HEK293 (cell line): ENCODE measurements at regions not wholly inside any gene's neighbourhood (a gene's known extent, or its start where the extent isn't known, plus 50 kb on each side); places are given as distances from the start of the nearest gene placed in this dataset.

ENCODE experiments used
- CTCF ChIA-PET: fragments of 350-600 bp; formaldehyde crosslinking; extraction: SDS; loops from one replicate; lab custom pipeline; 2021; ENCODE audit warnings: antibody characterized with exemption; lab: Yijun Ruan, JAX
- POLR2A ChIA-PET: fragments of 300-600 bp; formaldehyde crosslinking; extraction: SDS; loops from one replicate; lab custom pipeline; 2020; ENCODE audit warnings: antibody characterized with exemption, inconsistent platforms; lab: Yijun Ruan, JAX
- H3K27ac ChIP-seq: fragments of 200-500 bp; sonication (Bioruptor generic); 2 replicates; pipeline ENCODE4 v1.5.1; 2014; ENCODE audit warnings: low read depth, low read length, control low read depth, inconsistent platforms; ENCODE audit errors: extremely low read depth
- H3K36me3 ChIP-seq, 2 experiments: fragments of 200-500 bp in 1 of 2; sonication (Bioruptor generic) in 1 of 2; 1 replicate in 1 of 2; 2 replicates in 1 of 2; pipeline ENCODE4 v1.5.1; 2014 to 2017; ENCODE audit warnings: inconsistent platforms in 2 of 2, low read length in 2 of 2; ENCODE audit not compliant: control insufficient read depth in 2 of 2, insufficient read depth in 1 of 2
- H3K4me1 ChIP-seq: fragments of 200-500 bp; sonication (Bioruptor generic); 2 replicates; pipeline ENCODE4 v1.5.1; 2014; ENCODE audit warnings: mild to moderate bottlenecking, low read length, inconsistent platforms; ENCODE audit not compliant: control insufficient read depth, insufficient read depth
- H3K4me3 ChIP-seq: 2 replicates; pipeline ENCODE4 v1.5.1; 2011; ENCODE audit warnings: low read depth, mild to moderate bottlenecking, control low read depth, low read length, moderate library complexity
- H3K9me3 ChIP-seq: fragments of 200-500 bp; sonication (Bioruptor generic); 2 replicates; pipeline ENCODE4 v1.5.1; 2014; ENCODE audit warnings: low read depth, low read length, inconsistent platforms; ENCODE audit not compliant: control insufficient read depth, insufficient read depth
- GLI4 ChIP-seq: fragments of 450-650 bp; formaldehyde crosslinking; IDR thresholded peaks from 2 replicates; pipeline ENCODE4 v1.5.1; 2016; ENCODE audit warnings: missing biosample characterization, missing genetic modification characterization
- INSM2 ChIP-seq: fragments of 450-650 bp; formaldehyde crosslinking; IDR thresholded peaks from 2 replicates; pipeline ENCODE4 v1.5.1; 2016; ENCODE audit warnings: missing biosample characterization, missing genetic modification characterization
- MEIS1 ChIP-seq: sonication (generic); formaldehyde crosslinking; IDR thresholded peaks from 2 replicates; pipeline ENCODE4 v1.8.1; 2022; ENCODE audit warnings: missing genetic modification reagents, mild to moderate bottlenecking, borderline replicate concordance
- SCRT2 ChIP-seq: fragments of 450-650 bp; formaldehyde crosslinking; IDR thresholded peaks from 2 replicates; pipeline ENCODE4 v1.5.1; 2016; ENCODE audit warnings: missing biosample characterization, missing genetic modification characterization
- ZIC2 ChIP-seq: fragments of 450-650 bp; formaldehyde crosslinking; IDR thresholded peaks from 2 replicates; pipeline ENCODE4 v1.5.1; 2016; ENCODE audit warnings: missing biosample characterization, missing genetic modification characterization
- ZNF10 ChIP-seq: fragments of 450-650 bp; formaldehyde crosslinking; IDR thresholded peaks from 2 replicates; pipeline ENCODE4 v1.5.1; 2017; ENCODE audit warnings: missing biosample characterization, missing genetic modification characterization
- ZNF121 ChIP-seq: fragments of 450-650 bp; formaldehyde crosslinking; IDR thresholded peaks from 2 replicates; pipeline ENCODE4 v1.5.1; 2016; ENCODE audit warnings: missing biosample characterization, missing genetic modification characterization
- ZNF221 ChIP-seq: fragments of 450-650 bp; formaldehyde crosslinking; IDR thresholded peaks from 2 replicates; pipeline ENCODE4 v1.5.1; 2017; ENCODE audit warnings: missing biosample characterization, missing genetic modification characterization, borderline replicate concordance
- ZNF366 ChIP-seq: fragments of 450-650 bp; formaldehyde crosslinking; conservative IDR thresholded peaks from 2 replicates; pipeline ENCODE4 v1.5.1; 2016; ENCODE audit warnings: missing biosample characterization, missing genetic modification characterization
- ZNF37A ChIP-seq: fragments of 450-650 bp; IDR thresholded peaks from 2 replicates; pipeline ENCODE4 v1.5.1; 2018; ENCODE audit warnings: missing biosample characterization, missing genetic modification characterization
- ZNF48 ChIP-seq: fragments of 450-650 bp; formaldehyde crosslinking; IDR thresholded peaks from 2 replicates; pipeline ENCODE4 v1.5.1; 2016; ENCODE audit warnings: missing biosample characterization, missing genetic modification characterization
- ZNF548 ChIP-seq: fragments of 450-650 bp; formaldehyde crosslinking; IDR thresholded peaks from 2 replicates; pipeline ENCODE4 v1.5.1; 2016; ENCODE audit warnings: missing biosample characterization, missing genetic modification characterization
- ZNF610 ChIP-seq: fragments of 450-650 bp; formaldehyde crosslinking; IDR thresholded peaks from 2 replicates; pipeline ENCODE4 v1.5.1; 2016; ENCODE audit warnings: missing biosample characterization, missing genetic modification characterization, borderline replicate concordance
- ZNF654 ChIP-seq: fragments of 450-650 bp; formaldehyde crosslinking; IDR thresholded peaks from 2 replicates; pipeline ENCODE4 v1.5.1; 2016; ENCODE audit warnings: low read depth, missing biosample characterization, missing genetic modification characterization
- ZNF777 ChIP-seq: fragments of 450-650 bp; formaldehyde crosslinking; IDR thresholded peaks from 2 replicates; pipeline ENCODE4 v1.5.1; 2017; ENCODE audit warnings: missing biosample characterization, missing genetic modification characterization, borderline replicate concordance
- ZNF785 ChIP-seq: fragments of 450-650 bp; formaldehyde crosslinking; IDR thresholded peaks from 2 replicates; pipeline ENCODE4 v1.5.1; 2016; ENCODE audit warnings: missing biosample characterization, missing genetic modification characterization
- ZNF830 ChIP-seq: fragments of 450-650 bp; IDR thresholded peaks from 2 replicates; pipeline ENCODE4 v1.5.0; 2018; ENCODE audit warnings: missing biosample characterization, missing genetic modification characterization, low read depth, mild to moderate bottlenecking, moderate library complexity

- Histone ChIP-seq H3K4me3 (no peak overlapping the region), H3K4me1 (no peaks in the 10 kb centered on the region), H3K27ac (no peak overlapping the region), H3K9me3 (no peaks in the 10 kb centered on the region), H3K36me3 (no peaks in the 10 kb centered on the region)
- TF ChIP-seq ZNF785 (no peak), ZIC2 (tag by site-specific recombination) (peak; percentile 14; the same call in 1 of the 2 replicates)
- ChIA-PET CTCF (interaction anchor here (1.0 kb wide), 1 partner anchor 66 kb away, joined by 3 read pairs; no protein-coding TSS in a partner anchor), POLR2A (no interaction called here)
Measured at GRCh38 chr20:40863355-40863919, 165.2 kb upstream of the TOP1 start.

GRCh38 chr20:40864470-40864869 is 164.2 kb upstream of the TOP1 start:
- peak; percentile 70 for TF ChIP-seq ZNF366
- TF ChIP-seq GLI4 (tag by site-specific recombination): no peak
- no peak for TF ChIP-seq MEIS1 (CRISPR knock-in tag)
- no peak for TF ChIP-seq ZNF121
- TF ChIP-seq, all 188 proteins: peak for 1
- Histone ChIP-seq H3K9me3 (no peaks in the 10 kb centered on the region), H3K4me3 (no peak overlapping the region), H3K27ac (no peak overlapping the region), H3K36me3 (no peaks in the 10 kb centered on the region), H3K4me1 (no peaks in the 10 kb centered on the region)
- ChIA-PET POLR2A (interaction anchor here (0.6 kb wide), 1 partner anchor 476 kb away, joined by 4 read pairs; the partner anchor contains the start of gene LPIN3), CTCF (no interaction called here)

DNA sequence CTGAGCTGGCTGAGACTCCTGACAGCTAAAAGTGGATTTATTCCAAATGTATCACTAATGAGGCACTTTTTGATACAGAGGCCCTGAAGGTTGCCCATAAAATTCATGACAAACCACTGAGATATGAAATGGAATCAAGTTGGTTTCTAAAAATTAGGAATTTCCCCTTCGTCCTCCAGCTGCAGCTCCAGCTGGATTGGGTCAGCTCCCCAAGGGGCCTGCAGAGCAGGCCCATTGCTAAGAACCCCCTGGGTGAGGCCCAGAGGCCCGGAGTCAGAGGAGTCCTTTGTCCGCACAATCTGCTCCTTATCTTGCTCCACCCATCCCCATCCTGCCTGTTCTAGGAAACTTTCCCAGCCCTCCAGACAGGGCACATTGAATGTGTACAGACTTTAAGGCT is 163.5 kb upstream of the TOP1 start:
- no peak overlapping the region for H3K4me3 ChIP-seq
- no peaks in the 10 kb centered on the region for H3K36me3 ChIP-seq
- H3K9me3 ChIP-seq: no peaks in the 10 kb centered on the region
- CTCF ChIA-PET: no interaction called here
- TF ChIP-seq ZNF48 (no peak), ZNF37A (tag by site-specific recombination) (no peak), ZNF610 (tag by site-specific recombination) (no peak), ZNF777 (tag by site-specific recombination) (no peak), ZNF10 (no peak), SCRT2 (tag by site-specific recombination) (no peak), ZNF830 (tag by site-specific recombination) (no peak), ZNF654 (tag by site-specific recombination) (no peak), ZNF548 (tag by site-specific recombination) (no peak), ZNF121 (no peak), INSM2 (tag by site-specific recombination) (no peak)
- no peak overlapping the region for H3K27ac ChIP-seq
- POLR2A ChIA-PET: interaction anchor here (0.6 kb wide), 1 partner anchor 475 kb away, joined by 4 read pairs; the partner anchor contains the start of gene LPIN3
- H3K4me1 ChIP-seq: no peaks in the 10 kb centered on the region

DNA sequence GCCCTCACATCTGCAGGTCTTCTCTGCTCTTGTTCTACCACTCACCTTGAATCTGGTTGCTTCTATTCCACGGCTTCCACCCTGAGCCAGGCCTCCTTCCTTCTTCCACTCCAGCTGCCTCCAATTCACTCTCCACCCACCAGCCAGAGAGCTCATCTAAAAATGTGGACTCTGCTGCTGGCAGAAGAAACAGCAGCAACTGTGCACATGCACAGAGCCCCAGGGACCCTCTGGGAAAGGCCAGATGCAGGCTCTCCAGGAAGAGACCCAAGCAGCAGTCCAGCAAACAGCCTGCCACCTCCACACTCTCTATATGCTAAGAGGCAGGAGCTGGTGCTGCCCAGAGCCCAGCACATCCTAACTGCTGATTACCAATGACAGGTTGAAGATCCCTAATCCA is 162.6 kb upstream of the TOP1 start:
- H3K4me1 ChIP-seq: no peaks in the 10 kb centered on the region
- ChIA-PET POLR2A (no interaction called here), CTCF (interaction anchor here (1.6 kb wide), 1 partner anchor 15 kb away, joined by 5 read pairs; no protein-coding TSS in a partner anchor)
- no peak for TF ChIP-seq ZNF221 (tag by site-specific recombination)
- H3K36me3 ChIP-seq: no peaks in the 10 kb centered on the region
- no peak overlapping the region for H3K27ac ChIP-seq
- H3K9me3 ChIP-seq: no peaks in the 10 kb centered on the region
- H3K4me3 ChIP-seq: no peak overlapping the region
